ENCODE measurements at regions not wholly inside any gene's neighbourhood (a gene's known extent, or its start where the extent isn't known, plus 50 kb on each side); places are given as distances from the start of the nearest gene placed in this dataset.
A peak's percentile ranks its signal among the peaks of the same experiment; 100 is the strongest.

DNA sequence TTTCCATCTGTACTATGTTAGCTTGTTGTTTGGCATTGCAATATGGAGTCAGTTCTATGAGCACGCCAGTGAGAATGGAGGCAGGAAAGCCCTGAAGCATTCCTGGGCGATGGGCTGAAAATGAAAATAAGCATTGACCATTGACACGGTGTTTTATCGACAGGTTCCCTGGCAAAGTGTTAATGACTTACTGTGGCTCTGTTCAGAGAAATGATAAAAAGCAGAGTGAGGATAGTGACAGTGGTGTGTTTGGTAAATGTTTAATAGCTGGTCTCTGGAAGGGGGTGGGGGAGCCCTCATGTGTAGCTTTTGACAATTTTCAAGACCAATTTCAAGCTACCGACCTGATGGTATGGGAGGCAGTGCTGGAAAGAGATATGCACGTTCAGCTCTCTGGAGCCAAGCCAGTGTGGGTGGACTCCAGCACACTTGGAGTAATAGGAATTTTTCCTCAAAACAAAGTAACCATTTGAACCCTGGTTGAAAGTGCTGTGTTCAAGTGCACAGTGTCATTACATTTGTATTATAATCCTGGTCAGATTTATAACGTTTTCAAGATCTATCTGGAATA lies 341.7 kb upstream of the ROBO2 start:
- no peak overlapping the region for H4K91ac ChIP-seq (ENCODE audit: low read length)

DNA sequence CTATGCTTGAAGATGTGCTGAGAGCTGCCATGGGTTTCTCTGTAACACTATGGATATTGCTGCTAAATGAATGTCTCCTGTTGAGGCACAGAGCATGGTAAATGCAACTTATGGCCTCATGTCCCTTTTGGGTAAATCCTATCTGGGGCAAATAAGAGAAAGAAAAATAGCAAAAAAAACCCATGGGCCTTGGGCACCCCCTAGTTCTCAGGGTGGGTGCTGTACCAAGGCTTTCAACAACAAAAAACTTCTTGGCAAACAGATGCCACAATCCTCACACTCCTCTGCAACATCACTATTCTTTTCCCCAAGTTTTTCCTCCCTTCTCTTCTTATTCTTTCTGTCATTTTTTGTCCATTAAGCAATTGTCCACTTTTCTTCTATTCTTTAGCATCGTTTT lies 340.1 kb upstream of the ROBO2 start:
- Histone ChIP-seq H2AFZ (ENCODE audit: low read depth, low read length) (no peak overlapping the region), H2BK12ac (ENCODE audit: low read length in 2 of 2) (no peak overlapping the region), H3K36me3 (ENCODE audit: control insufficient read depth in 1 of 2, insufficient read depth in 2 of 2, low read depth in 1 of 2, low read length in 2 of 2) (no peaks in the 10 kb centered on the region), H3K14ac (ENCODE audit: low read length in 2 of 2) (no peak overlapping the region), H3K4me2 (ENCODE audit: low read length, poor library complexity, severe bottlenecking) (no peak overlapping the region), H2BK120ac (ENCODE audit: low read depth, low read length) (no peak overlapping the region), H3K4me3 (ENCODE audit: insufficient read depth in 1 of 2, low read depth in 1 of 2, low read length in 2 of 2) (no peak overlapping the region), H3K27ac (ENCODE audit: low read length, poor library complexity, severe bottlenecking) (no peak overlapping the region), H2AK5ac (ENCODE audit: low read length, severe bottlenecking) (no peak overlapping the region), H2BK15ac (ENCODE audit: low read depth, poor library complexity, severe bottlenecking) (no peak overlapping the region), H4K91ac (ENCODE audit: low read length) (no peak overlapping the region), H3K9ac (ENCODE audit: low read length) (no peak overlapping the region), H3K79me1 (replicated peaks; ENCODE audit: low read length, poor library complexity, severe bottlenecking) (no peaks in the 10 kb centered on the region), H2BK5ac (ENCODE audit: low read depth, low read length, poor library complexity, severe bottlenecking) (no peak overlapping the region), H3K27me3 (ENCODE audit: control insufficient read depth in 1 of 2, insufficient read depth in 1 of 2, low read length in 2 of 2) (no peaks in the 10 kb centered on the region), H3K18ac (ENCODE audit: low read depth in 1 of 2, low read length in 2 of 2) (no peak overlapping the region), H3K23ac (ENCODE audit: low read length in 2 of 2) (no peak overlapping the region), H3K4ac (ENCODE audit: low read depth in 1 of 2, low read length in 2 of 2) (no peak overlapping the region), H4K8ac (ENCODE audit: low read length) (no peak overlapping the region), H3K4me1 (ENCODE audit: control insufficient read depth, insufficient read depth, low read depth, low read length) (peaks cover 4% of the 10 kb centered on the region), H3K9me3 (ENCODE audit: control insufficient read depth, low read length) (no peaks in the 10 kb centered on the region)
- DNase-seq: no peak
- 69% methylated on average over 1 of the region's 1 CpG for WGBS

More for the DNA sequence above, 341.7 kb upstream of the ROBO2 start:
- Histone ChIP-seq H3K4me1 (ENCODE audit: control insufficient read depth, insufficient read depth, low read depth, low read length) (peaks cover 4% of the 10 kb centered on the region), H2BK120ac (ENCODE audit: low read depth, low read length) (no peak overlapping the region), H3K27ac (ENCODE audit: low read length, poor library complexity, severe bottlenecking) (no peak overlapping the region), H3K14ac (ENCODE audit: low read length in 2 of 2) (no peak overlapping the region), H3K4me3 (ENCODE audit: insufficient read depth in 1 of 2, low read depth in 1 of 2, low read length in 2 of 2) (no peak overlapping the region), H3K4me2 (ENCODE audit: low read length, poor library complexity, severe bottlenecking) (peak overlapping the region; percentile 4), H2BK5ac (ENCODE audit: low read depth, low read length, poor library complexity, severe bottlenecking) (no peak overlapping the region), H2BK12ac (ENCODE audit: low read length in 2 of 2) (no peak overlapping the region), H3K18ac (ENCODE audit: low read depth in 1 of 2, low read length in 2 of 2) (no peak overlapping the region), H3K9me3 (ENCODE audit: control insufficient read depth, low read length) (no peaks in the 10 kb centered on the region), H2AFZ (ENCODE audit: low read depth, low read length) (no peak overlapping the region), H3K79me1 (replicated peaks; ENCODE audit: low read length, poor library complexity, severe bottlenecking) (no peaks in the 10 kb centered on the region), H3K27me3 (ENCODE audit: control insufficient read depth in 1 of 2, insufficient read depth in 1 of 2, low read length in 2 of 2) (no peaks in the 10 kb centered on the region), H2BK15ac (ENCODE audit: low read depth, poor library complexity, severe bottlenecking) (no peak overlapping the region), H3K9ac (ENCODE audit: low read length) (no peak overlapping the region), H3K4ac (ENCODE audit: low read depth in 1 of 2, low read length in 2 of 2) (no peak overlapping the region), H3K23ac (ENCODE audit: low read length in 2 of 2) (no peak overlapping the region), H3K36me3 (ENCODE audit: control insufficient read depth in 1 of 2, insufficient read depth in 2 of 2, low read depth in 1 of 2, low read length in 2 of 2) (no peaks in the 10 kb centered on the region), H4K8ac (ENCODE audit: low read length) (no peak overlapping the region), H2AK5ac (ENCODE audit: low read length, severe bottlenecking) (no peak overlapping the region)
- no peak for DNase-seq
- WGBS: 56% methylated on average over 6 of the region's 7 CpGs

DNA sequence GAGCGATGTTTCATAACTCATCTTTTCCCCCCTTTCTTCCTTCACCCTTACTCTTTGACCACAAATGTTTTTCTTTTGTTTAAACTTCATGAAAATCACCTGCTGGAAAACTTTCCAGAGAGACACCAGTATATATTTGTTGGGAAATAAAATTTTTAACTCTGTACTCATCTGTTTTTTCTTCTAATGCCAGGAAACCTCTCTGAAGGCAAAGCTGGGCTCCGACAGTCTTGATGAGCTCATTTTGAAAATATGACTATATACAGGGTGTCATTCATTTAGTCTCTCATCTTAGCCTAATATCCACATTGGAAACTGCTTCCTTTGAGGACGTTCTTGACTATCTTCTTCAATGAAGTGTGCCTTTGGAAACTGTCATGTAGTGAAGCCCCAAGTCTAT lies 339.6 kb upstream of the ROBO2 start:
- Histone ChIP-seq H2BK120ac (ENCODE audit: low read depth, low read length) (no peak overlapping the region), H3K27ac (ENCODE audit: low read length, poor library complexity, severe bottlenecking) (no peak overlapping the region), H2BK5ac (ENCODE audit: low read depth, low read length, poor library complexity, severe bottlenecking) (no peak overlapping the region), H3K36me3 (ENCODE audit: control insufficient read depth in 1 of 2, insufficient read depth in 2 of 2, low read depth in 1 of 2, low read length in 2 of 2) (no peaks in the 10 kb centered on the region), H3K9me3 (ENCODE audit: control insufficient read depth, low read length) (no peaks in the 10 kb centered on the region), H4K8ac (ENCODE audit: low read length) (no peak overlapping the region), H3K4me3 (ENCODE audit: insufficient read depth in 1 of 2, low read depth in 1 of 2, low read length in 2 of 2) (no peak overlapping the region), H2BK15ac (ENCODE audit: low read depth, poor library complexity, severe bottlenecking) (no peak overlapping the region), H3K27me3 (ENCODE audit: control insufficient read depth in 1 of 2, insufficient read depth in 1 of 2, low read length in 2 of 2) (no peaks in the 10 kb centered on the region), H3K79me1 (replicated peaks; ENCODE audit: low read length, poor library complexity, severe bottlenecking) (no peaks in the 10 kb centered on the region), H3K14ac (ENCODE audit: low read length in 2 of 2) (no peak overlapping the region), H3K23ac (ENCODE audit: low read length in 2 of 2) (no peak overlapping the region), H2AK5ac (ENCODE audit: low read length, severe bottlenecking) (no peak overlapping the region), H2BK12ac (ENCODE audit: low read length in 2 of 2) (no peak overlapping the region), H3K9ac (ENCODE audit: low read length) (no peak overlapping the region), H3K4me1 (ENCODE audit: control insufficient read depth, insufficient read depth, low read depth, low read length) (peaks cover 4% of the 10 kb centered on the region), H3K4me2 (ENCODE audit: low read length, poor library complexity, severe bottlenecking) (no peak overlapping the region), H3K4ac (ENCODE audit: low read depth in 1 of 2, low read length in 2 of 2) (no peak overlapping the region), H3K18ac (ENCODE audit: low read depth in 1 of 2, low read length in 2 of 2) (no peak overlapping the region), H2AFZ (ENCODE audit: low read depth, low read length) (no peak overlapping the region), H4K91ac (ENCODE audit: low read length) (no peak overlapping the region)
- no peak for DNase-seq
- WGBS: 94% methylated on average over 1 of the region's 3 CpGs

DNA sequence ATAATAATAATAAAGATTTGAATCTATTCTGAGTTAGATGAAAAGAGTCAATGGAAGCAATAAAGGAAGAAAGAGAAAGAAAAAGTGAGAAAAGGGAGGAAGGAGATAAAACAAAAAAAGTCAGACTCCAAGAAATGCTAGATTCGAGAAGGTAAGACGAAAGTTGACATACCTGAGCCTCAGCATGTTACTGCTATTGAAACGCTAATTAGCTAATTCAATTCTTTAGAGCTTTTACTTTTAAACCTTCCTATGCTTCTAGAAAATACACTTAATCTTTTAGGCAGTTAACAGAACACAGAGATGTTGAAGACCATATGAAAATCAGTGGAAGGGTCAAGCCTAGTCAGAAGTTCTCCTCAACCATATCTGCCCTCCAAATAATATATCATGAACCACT lies 337.2 kb upstream of the ROBO2 start:
- Histone ChIP-seq H3K14ac (ENCODE audit: low read length in 2 of 2) (no peak overlapping the region), H3K27me3 (ENCODE audit: control insufficient read depth in 1 of 2, insufficient read depth in 1 of 2, low read length in 2 of 2) (no peaks in the 10 kb centered on the region), H2BK15ac (ENCODE audit: low read depth, poor library complexity, severe bottlenecking) (no peak overlapping the region), H3K9ac (ENCODE audit: low read length) (no peak overlapping the region), H3K79me1 (replicated peaks; ENCODE audit: low read length, poor library complexity, severe bottlenecking) (no peaks in the 10 kb centered on the region), H2BK5ac (ENCODE audit: low read depth, low read length, poor library complexity, severe bottlenecking) (no peak overlapping the region), H3K9me3 (ENCODE audit: control insufficient read depth, low read length) (no peaks in the 10 kb centered on the region), H2AFZ (ENCODE audit: low read depth, low read length) (no peak overlapping the region), H3K4me2 (ENCODE audit: low read length, poor library complexity, severe bottlenecking) (no peak overlapping the region), H4K8ac (ENCODE audit: low read length) (no peak overlapping the region), H4K91ac (ENCODE audit: low read length) (no peak overlapping the region), H2BK12ac (ENCODE audit: low read length in 2 of 2) (no peak overlapping the region), H2AK5ac (ENCODE audit: low read length, severe bottlenecking) (no peak overlapping the region), H3K23ac (ENCODE audit: low read length in 2 of 2) (no peak overlapping the region), H3K4me1 (ENCODE audit: control insufficient read depth, insufficient read depth, low read depth, low read length) (peaks cover 2% of the 10 kb centered on the region), H3K4me3 (ENCODE audit: insufficient read depth in 1 of 2, low read depth in 1 of 2, low read length in 2 of 2) (no peak overlapping the region), H3K36me3 (ENCODE audit: control insufficient read depth in 1 of 2, insufficient read depth in 2 of 2, low read depth in 1 of 2, low read length in 2 of 2) (no peaks in the 10 kb centered on the region), H2BK120ac (ENCODE audit: low read depth, low read length) (no peak overlapping the region), H3K4ac (ENCODE audit: low read depth in 1 of 2, low read length in 2 of 2) (no peak overlapping the region), H3K18ac (ENCODE audit: low read depth in 1 of 2, low read length in 2 of 2) (no peak overlapping the region), H3K27ac (ENCODE audit: low read length, poor library complexity, severe bottlenecking) (no peak overlapping the region)
- 93% methylated on average over 3 of the region's 3 CpGs for WGBS
- DNase-seq: no peak

Measured in mesenchymal stem cell (in vitro differentiated cells and primary cell).